ENCODE measurements at regions not wholly inside any gene's neighbourhood (a gene's known extent, or its start where the extent isn't known, plus 50 kb on each side); places are given as distances from the start of the nearest gene placed in this dataset.

- TF ChIP-seq DZIP1 (CRISPR knock-in tag; IDR thresholded peaks at IDR 0.05) (no peak), ZNF234 (CRISPR knock-in tag; conservative IDR thresholded peaks at IDR 0.05) (no peak), ZNF605 (CRISPR knock-in tag; IDR thresholded peaks at IDR 0.05) (no peak), CBX1 (IDR thresholded peaks at IDR 0.05; ENCODE audit: low read depth) (no peak), NFYB (CRISPR knock-in tag; IDR thresholded peaks at IDR 0.05) (no peak), AGO2 (optimal IDR thresholded peaks at IDR 0.05; ENCODE audit: low read depth, low read length) (no peak), NR2C2 (CRISPR knock-in tag; IDR thresholded peaks at IDR 0.05; ENCODE audit: borderline replicate concordance) (no peak), EED (CRISPR knock-in tag; IDR thresholded peaks at IDR 0.05) (no peak), ZNF431 (CRISPR knock-in tag; IDR thresholded peaks at IDR 0.05; ENCODE audit: borderline replicate concordance, low read depth) (no peak), HNRNPH1 (optimal IDR thresholded peaks at IDR 0.05; ENCODE audit: low read depth, low read length) (no peak), AGO1 (IDR thresholded peaks at IDR 0.05; ENCODE audit: low read depth, low read length, poor library complexity, severe bottlenecking) (no peak), ZNF766 (CRISPR knock-in tag; IDR thresholded peaks at IDR 0.05; ENCODE audit: borderline replicate concordance) (no peak), RFXANK (CRISPR knock-in tag; IDR thresholded peaks at IDR 0.05) (no peak), ONECUT2 (CRISPR knock-in tag; IDR thresholded peaks at IDR 0.05) (no peak), ARID3A (IDR thresholded peaks at IDR 0.05; ENCODE audit: low read depth, low read length) (no peak), RXRB (CRISPR knock-in tag; IDR thresholded peaks at IDR 0.05; ENCODE audit: borderline replicate concordance) (peak; percentile 73)
- TF ChIP-seq, protein P1, sequence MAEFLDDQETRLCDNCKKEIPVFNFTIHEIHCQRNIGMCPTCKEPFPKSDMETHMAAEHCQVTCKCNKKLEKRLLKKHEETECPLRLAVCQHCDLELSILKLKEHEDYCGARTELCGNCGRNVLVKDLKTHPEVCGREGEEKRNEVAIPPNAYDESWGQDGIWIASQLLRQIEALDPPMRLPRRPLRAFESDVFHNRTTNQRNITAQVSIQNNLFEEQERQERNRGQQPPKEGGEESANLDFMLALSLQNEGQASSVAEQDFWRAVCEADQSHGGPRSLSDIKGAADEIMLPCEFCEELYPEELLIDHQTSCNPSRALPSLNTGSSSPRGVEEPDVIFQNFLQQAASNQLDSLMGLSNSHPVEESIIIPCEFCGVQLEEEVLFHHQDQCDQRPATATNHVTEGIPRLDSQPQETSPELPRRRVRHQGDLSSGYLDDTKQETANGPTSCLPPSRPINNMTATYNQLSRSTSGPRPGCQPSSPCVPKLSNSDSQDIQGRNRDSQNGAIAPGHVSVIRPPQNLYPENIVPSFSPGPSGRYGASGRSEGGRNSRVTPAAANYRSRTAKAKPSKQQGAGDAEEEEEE (CRISPR knock-in tag; IDR thresholded peaks at IDR 0.05; ENCODE audit: borderline replicate concordance): no peak
- TF ChIP-seq, protein P2, sequence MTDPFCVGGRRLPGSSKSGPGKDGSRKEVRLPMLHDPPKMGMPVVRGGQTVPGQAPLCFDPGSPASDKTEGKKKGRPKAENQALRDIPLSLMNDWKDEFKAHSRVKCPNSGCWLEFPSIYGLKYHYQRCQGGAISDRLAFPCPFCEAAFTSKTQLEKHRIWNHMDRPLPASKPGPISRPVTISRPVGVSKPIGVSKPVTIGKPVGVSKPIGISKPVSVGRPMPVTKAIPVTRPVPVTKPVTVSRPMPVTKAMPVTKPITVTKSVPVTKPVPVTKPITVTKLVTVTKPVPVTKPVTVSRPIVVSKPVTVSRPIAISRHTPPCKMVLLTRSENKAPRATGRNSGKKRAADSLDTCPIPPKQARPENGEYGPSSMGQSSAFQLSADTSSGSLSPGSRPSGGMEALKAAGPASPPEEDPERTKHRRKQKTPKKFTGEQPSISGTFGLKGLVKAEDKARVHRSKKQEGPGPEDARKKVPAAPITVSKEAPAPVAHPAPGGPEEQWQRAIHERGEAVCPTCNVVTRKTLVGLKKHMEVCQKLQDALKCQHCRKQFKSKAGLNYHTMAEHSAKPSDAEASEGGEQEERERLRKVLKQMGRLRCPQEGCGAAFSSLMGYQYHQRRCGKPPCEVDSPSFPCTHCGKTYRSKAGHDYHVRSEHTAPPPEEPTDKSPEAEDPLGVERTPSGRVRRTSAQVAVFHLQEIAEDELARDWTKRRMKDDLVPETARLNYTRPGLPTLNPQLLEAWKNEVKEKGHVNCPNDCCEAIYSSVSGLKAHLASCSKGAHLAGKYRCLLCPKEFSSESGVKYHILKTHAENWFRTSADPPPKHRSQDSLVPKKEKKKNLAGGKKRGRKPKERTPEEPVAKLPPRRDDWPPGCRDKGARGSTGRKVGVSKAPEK (CRISPR knock-in tag; IDR thresholded peaks at IDR 0.05; ENCODE audit: borderline replicate concordance): no peak
Measured at GRCh38 chr2:55109219-55109891, 59.1 kb upstream of the RTN4 start (continued).

Measured in HepG2 (cell line).